ENCODE measurements at regions not wholly inside any gene's neighbourhood (a gene's known extent, or its start where the extent isn't known, plus 50 kb on each side); places are given as distances from the start of the nearest gene placed in this dataset.
"Not testable (repeated sequence)": the region's sequence is repeated elsewhere in the genome, so short reads cannot be mapped to it uniquely, and the experiment has no call there.

- H3K4me3 ChIP-seq (ENCODE audit: insufficient read depth in 1 of 2, low read depth in 1 of 2, low read length in 2 of 2): no peak overlapping the region
- no peaks in the 10 kb centered on the region for H3K9me3 ChIP-seq (ENCODE audit: control insufficient read depth, low read length)
- H3K4ac ChIP-seq (ENCODE audit: low read depth in 1 of 2, low read length in 2 of 2): no peak overlapping the region
- no peak overlapping the region for H3K23ac ChIP-seq (ENCODE audit: low read length in 2 of 2)
- no peak overlapping the region for H2BK15ac ChIP-seq (ENCODE audit: low read depth, poor library complexity, severe bottlenecking)
- no peak overlapping the region for H3K27ac ChIP-seq (ENCODE audit: low read length, poor library complexity, severe bottlenecking)
- H2AFZ ChIP-seq (ENCODE audit: low read depth, low read length): no peak overlapping the region
- DNase-seq: no peak
- H2BK12ac ChIP-seq (ENCODE audit: low read length in 2 of 2): no peak overlapping the region
- H3K36me3 ChIP-seq (ENCODE audit: control insufficient read depth in 1 of 2, insufficient read depth in 2 of 2, low read depth in 1 of 2, low read length in 2 of 2): no peaks in the 10 kb centered on the region
- H3K4me1 ChIP-seq (ENCODE audit: control insufficient read depth, insufficient read depth, low read depth, low read length): no peaks in the 10 kb centered on the region
- H3K9ac ChIP-seq (ENCODE audit: low read length): no peak overlapping the region
- H3K18ac ChIP-seq (ENCODE audit: low read depth in 1 of 2, low read length in 2 of 2): no peak overlapping the region
- H3K27me3 ChIP-seq (ENCODE audit: control insufficient read depth in 1 of 2, insufficient read depth in 1 of 2, low read length in 2 of 2): peaks cover 0 to 4% of the 10 kb centered on the region in 2 experiments
- H4K8ac ChIP-seq (ENCODE audit: low read length): no peak overlapping the region
- no peak overlapping the region for H3K14ac ChIP-seq (ENCODE audit: low read length in 2 of 2)
- no peaks in the 10 kb centered on the region for H3K79me1 ChIP-seq (replicated peaks; ENCODE audit: low read length, poor library complexity, severe bottlenecking)
- no peak overlapping the region for H2AK5ac ChIP-seq (ENCODE audit: low read length, severe bottlenecking)
- no peak overlapping the region for H2BK120ac ChIP-seq (ENCODE audit: low read depth, low read length)
- no peak overlapping the region for H2BK5ac ChIP-seq (ENCODE audit: low read depth, low read length, poor library complexity, severe bottlenecking)
- H4K91ac ChIP-seq (ENCODE audit: low read length): no peak overlapping the region
- H3K4me2 ChIP-seq (ENCODE audit: low read length, poor library complexity, severe bottlenecking): no peak overlapping the region
These were observed 164.8 kb downstream of the DEPDC1B start for GRCh38 chr5:60535198-60535597.

GRCh38 chr5:60533789-60534188 lies 166.2 kb downstream of the DEPDC1B start:
- Histone ChIP-seq H4K8ac (ENCODE audit: low read length) (no peak overlapping the region), H3K4me1 (ENCODE audit: control insufficient read depth, insufficient read depth, low read depth, low read length) (no peaks in the 10 kb centered on the region), H3K4ac (ENCODE audit: low read depth in 1 of 2, low read length in 2 of 2) (no peak overlapping the region), H3K9ac (ENCODE audit: low read length) (no peak overlapping the region), H2AFZ (ENCODE audit: low read depth, low read length) (no peak overlapping the region), H2BK120ac (ENCODE audit: low read depth, low read length) (no peak overlapping the region), H3K79me1 (replicated peaks; ENCODE audit: low read length, poor library complexity, severe bottlenecking) (no peaks in the 10 kb centered on the region), H2BK5ac (ENCODE audit: low read depth, low read length, poor library complexity, severe bottlenecking) (no peak overlapping the region), H2BK12ac (ENCODE audit: low read length in 2 of 2) (no peak overlapping the region), H2AK5ac (ENCODE audit: low read length, severe bottlenecking) (no peak overlapping the region), H3K9me3 (ENCODE audit: control insufficient read depth, low read length) (no peaks in the 10 kb centered on the region), H3K23ac (ENCODE audit: low read length in 2 of 2) (no peak overlapping the region), H3K4me2 (ENCODE audit: low read length, poor library complexity, severe bottlenecking) (no peak overlapping the region), H3K4me3 (ENCODE audit: insufficient read depth in 1 of 2, low read depth in 1 of 2, low read length in 2 of 2) (no peak overlapping the region), H3K27ac (ENCODE audit: low read length, poor library complexity, severe bottlenecking) (no peak overlapping the region), H4K91ac (ENCODE audit: low read length) (no peak overlapping the region), H2BK15ac (ENCODE audit: low read depth, poor library complexity, severe bottlenecking) (no peak overlapping the region), H3K27me3 (ENCODE audit: control insufficient read depth in 1 of 2, insufficient read depth in 1 of 2, low read length in 2 of 2) (no peaks in the 10 kb centered on the region), H3K14ac (ENCODE audit: low read length in 2 of 2) (no peak overlapping the region), H3K18ac (ENCODE audit: low read depth in 1 of 2, low read length in 2 of 2) (no peak overlapping the region), H3K36me3 (ENCODE audit: control insufficient read depth in 1 of 2, insufficient read depth in 2 of 2, low read depth in 1 of 2, low read length in 2 of 2) (no peaks in the 10 kb centered on the region)
- DNase-seq: no peak
- 91% methylated on average over 3 of the region's 4 CpGs for WGBS

GRCh38 chr5:60532796-60533195 lies 167.2 kb downstream of the DEPDC1B start:
- not testable (repeated sequence) for H2BK12ac ChIP-seq (ENCODE audit: low read length in 2 of 2); H3K18ac ChIP-seq (ENCODE audit: low read depth in 1 of 2, low read length in 2 of 2); H3K14ac ChIP-seq (ENCODE audit: low read length in 2 of 2); H3K79me1 ChIP-seq (replicated peaks; ENCODE audit: low read length, poor library complexity, severe bottlenecking); H3K4me3 ChIP-seq (ENCODE audit: insufficient read depth in 1 of 2, low read depth in 1 of 2, low read length in 2 of 2); H4K8ac ChIP-seq (ENCODE audit: low read length); H3K4me1 ChIP-seq (ENCODE audit: control insufficient read depth, insufficient read depth, low read depth, low read length); H3K27me3 ChIP-seq (ENCODE audit: control insufficient read depth in 1 of 2, insufficient read depth in 1 of 2, low read length in 2 of 2); H3K9me3 ChIP-seq (ENCODE audit: control insufficient read depth, low read length); H3K9ac ChIP-seq (ENCODE audit: low read length); H2AFZ ChIP-seq (ENCODE audit: low read depth, low read length); H2AK5ac ChIP-seq (ENCODE audit: low read length, severe bottlenecking); H2BK120ac ChIP-seq (ENCODE audit: low read depth, low read length); H3K27ac ChIP-seq (ENCODE audit: low read length, poor library complexity, severe bottlenecking); H2BK15ac ChIP-seq (ENCODE audit: low read depth, poor library complexity, severe bottlenecking); H3K4ac ChIP-seq (ENCODE audit: low read depth in 1 of 2, low read length in 2 of 2); H3K36me3 ChIP-seq (ENCODE audit: control insufficient read depth in 1 of 2, insufficient read depth in 2 of 2, low read depth in 1 of 2, low read length in 2 of 2); H2BK5ac ChIP-seq (ENCODE audit: low read depth, low read length, poor library complexity, severe bottlenecking); H3K4me2 ChIP-seq (ENCODE audit: low read length, poor library complexity, severe bottlenecking); H3K23ac ChIP-seq (ENCODE audit: low read length in 2 of 2); H4K91ac ChIP-seq (ENCODE audit: low read length); DNase-seq
- 96% methylated on average over 5 of the region's 5 CpGs for WGBS

- H2BK5ac ChIP-seq (ENCODE audit: low read depth, low read length, poor library complexity, severe bottlenecking); H2AK5ac ChIP-seq (ENCODE audit: low read length, severe bottlenecking); H3K18ac ChIP-seq (ENCODE audit: low read depth in 1 of 2, low read length in 2 of 2); H3K9me3 ChIP-seq (ENCODE audit: control insufficient read depth, low read length); H3K4me3 ChIP-seq (ENCODE audit: insufficient read depth in 1 of 2, low read depth in 1 of 2, low read length in 2 of 2); H2BK120ac ChIP-seq (ENCODE audit: low read depth, low read length); H3K9ac ChIP-seq (ENCODE audit: low read length); H3K27me3 ChIP-seq (ENCODE audit: control insufficient read depth in 1 of 2, insufficient read depth in 1 of 2, low read length in 2 of 2); H3K14ac ChIP-seq (ENCODE audit: low read length in 2 of 2); H2BK12ac ChIP-seq (ENCODE audit: low read length in 2 of 2); H4K91ac ChIP-seq (ENCODE audit: low read length); H2AFZ ChIP-seq (ENCODE audit: low read depth, low read length); H3K36me3 ChIP-seq (ENCODE audit: control insufficient read depth in 1 of 2, insufficient read depth in 2 of 2, low read depth in 1 of 2, low read length in 2 of 2); H3K79me1 ChIP-seq (replicated peaks; ENCODE audit: low read length, poor library complexity, severe bottlenecking); H3K27ac ChIP-seq (ENCODE audit: low read length, poor library complexity, severe bottlenecking); H3K23ac ChIP-seq (ENCODE audit: low read length in 2 of 2); H3K4me2 ChIP-seq (ENCODE audit: low read length, poor library complexity, severe bottlenecking); H3K4ac ChIP-seq (ENCODE audit: low read depth in 1 of 2, low read length in 2 of 2); H3K4me1 ChIP-seq (ENCODE audit: control insufficient read depth, insufficient read depth, low read depth, low read length); H4K8ac ChIP-seq (ENCODE audit: low read length); DNase-seq: not testable (repeated sequence)
- peak overlapping the region; percentile 48 for H2BK15ac ChIP-seq (ENCODE audit: low read depth, poor library complexity, severe bottlenecking)
- 96% methylated on average over 14 of the region's 32 CpGs for WGBS
These were observed 169.7 kb downstream of the DEPDC1B start for GRCh38 chr5:60530144-60530848.
